ENCODE measurements at regions not wholly inside any gene's neighbourhood (a gene's known extent, or its start where the extent isn't known, plus 50 kb on each side); places are given as distances from the start of the nearest gene placed in this dataset.

- TF ChIP-seq POLR2A (IDR thresholded peaks at IDR 0.05): no peak
- no peak for TF ChIP-seq EP300 (IDR thresholded peaks at IDR 0.05)
- no peak for TF ChIP-seq CTCF (IDR thresholded peaks at IDR 0.05)
- no peak for TF ChIP-seq POLR2AphosphoS5 (IDR thresholded peaks at IDR 0.05)
These were observed 484.5 kb downstream of the IGSF11 start for GRCh38 chr3:118550122-118550521.
